HEK293T (cell line): ENCODE measurements at regions not wholly inside any gene's neighbourhood (a gene's known extent, or its start where the extent isn't known, plus 50 kb on each side); places are given as distances from the start of the nearest gene placed in this dataset.

Experiments used
- ELF4 ChIP-seq: fragments of 450-650 bp; IDR thresholded peaks from 2 replicates; pipeline ENCODE4 v1.6.1; 2017; ENCODE audit warnings: antibody characterized with exemption
- FOXM1 ChIP-seq: fragments of 450-650 bp; IDR thresholded peaks from 2 replicates; pipeline ENCODE4 v1.6.1; 2017; ENCODE audit warnings: mild to moderate bottlenecking, borderline replicate concordance
- NFRKB ChIP-seq: fragments of 450-650 bp; IDR thresholded peaks from 2 replicates; pipeline ENCODE4 v1.6.1; 2016; ENCODE audit warnings: mild to moderate bottlenecking, moderate library complexity
- SP1 ChIP-seq: fragments of 450-650 bp; IDR thresholded peaks from 2 replicates; pipeline ENCODE4 v1.6.1; 2017
- TARDBP ChIP-seq: fragments of 450-650 bp; IDR thresholded peaks from 2 replicates; pipeline ENCODE4 v1.6.1; 2016

GRCh38 chr4:140219567-140219966 lies 65.6 kb upstream of the MAML3 start:
- no peak for TF ChIP-seq TARDBP
- no peak for TF ChIP-seq ELF4
- no peak for TF ChIP-seq NFRKB
- TF ChIP-seq SP1, result no peak
- TF ChIP-seq FOXM1, result no peak
